Panc1 (cell line): ENCODE measurements at regions not wholly inside any gene's neighbourhood (a gene's known extent, or its start where the extent isn't known, plus 50 kb on each side); places are given as distances from the start of the nearest gene placed in this dataset.

Source experiments
- CTCF ChIP-seq: fragments of 450-650 bp; IDR thresholded peaks from 2 replicates; pipeline ENCODE4 v1.5.1; 2017; ENCODE audit warnings: mild to moderate bottlenecking
- POLR2AphosphoS5 ChIP-seq: IDR thresholded peaks from 2 replicates; pipeline ENCODE4 v1.6.1; 2012; ENCODE audit warnings: mild to moderate bottlenecking, low read depth, low read length, moderate library complexity
- SIN3A ChIP-seq: IDR thresholded peaks from 2 replicates; pipeline ENCODE4 v1.6.1; 2012; ENCODE audit warnings: low read depth, mild to moderate bottlenecking, low read length, moderate library complexity, borderline replicate concordance; ENCODE audit not compliant: insufficient read depth
- TCF7L2 ChIP-seq: IDR thresholded peaks from 2 replicates; pipeline ENCODE4 v1.6.1; 2011; ENCODE audit warnings: mild to moderate bottlenecking, low read depth, low read length, inconsistent platforms

- peak; percentile 69 for TF ChIP-seq CTCF
- TF ChIP-seq SIN3A, result no peak
- TF ChIP-seq TCF7L2, result no peak
- TF ChIP-seq POLR2AphosphoS5, result no peak
Observed at GRCh38 chr5:13250464-13251291, 693.8 kb downstream of the DNAH5 start.
